ENCODE measurements at regions not wholly inside any gene's neighbourhood (a gene's known extent, or its start where the extent isn't known, plus 50 kb on each side); places are given as distances from the start of the nearest gene placed in this dataset.
A peak's percentile ranks its signal among the peaks of the same experiment; 100 is the strongest.
"Not testable (repeated sequence)": the region's sequence is repeated elsewhere in the genome, so short reads cannot be mapped to it uniquely, and the experiment has no call there.

DNA sequence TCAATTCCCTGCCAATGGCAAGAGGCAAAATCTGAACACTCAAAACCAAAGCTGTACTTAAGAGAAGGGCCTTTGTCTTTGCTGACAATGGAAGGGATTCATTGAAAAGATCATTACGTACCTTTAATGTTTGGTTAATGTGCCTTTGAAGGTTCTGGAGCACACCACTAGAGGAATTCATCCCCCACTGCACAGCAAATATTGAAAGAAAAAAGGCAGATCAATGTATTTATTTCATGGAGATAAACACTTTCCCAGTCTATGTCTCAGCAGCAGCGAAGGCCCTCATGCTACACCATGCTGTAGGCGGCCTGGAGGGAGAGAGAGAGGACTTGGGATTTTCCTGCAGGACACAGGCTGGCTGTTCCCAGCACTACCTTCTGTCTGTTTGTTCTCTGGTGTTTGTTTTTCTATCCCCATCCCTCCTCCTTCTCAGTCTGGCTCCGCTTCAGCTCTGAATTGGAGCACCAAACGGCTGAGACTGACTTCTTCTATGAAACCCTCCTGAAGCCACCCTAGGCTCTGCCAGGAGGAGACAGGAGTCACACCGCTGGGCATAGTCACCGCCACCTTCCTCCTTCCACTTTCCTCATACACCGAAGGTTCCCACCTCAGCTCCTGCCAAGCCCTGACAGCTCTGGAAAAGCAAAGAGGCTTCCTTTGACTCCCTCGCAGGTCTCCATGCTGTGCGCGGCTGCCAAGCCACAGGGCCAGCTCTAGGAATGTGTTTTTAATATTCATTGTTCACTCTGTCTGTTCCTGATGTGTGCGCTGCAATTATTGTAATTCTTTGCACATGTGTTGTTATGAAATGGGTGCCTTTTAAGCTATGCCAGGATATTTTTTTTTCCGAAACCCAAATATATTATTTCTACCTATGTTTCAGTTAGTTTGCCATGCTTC is 301.5 kb downstream of the FZD1 start:
- DNase-seq (ENCODE audit: low read depth in 2 of 2): peak in 1 of 2 donors; percentile 11

DNA sequence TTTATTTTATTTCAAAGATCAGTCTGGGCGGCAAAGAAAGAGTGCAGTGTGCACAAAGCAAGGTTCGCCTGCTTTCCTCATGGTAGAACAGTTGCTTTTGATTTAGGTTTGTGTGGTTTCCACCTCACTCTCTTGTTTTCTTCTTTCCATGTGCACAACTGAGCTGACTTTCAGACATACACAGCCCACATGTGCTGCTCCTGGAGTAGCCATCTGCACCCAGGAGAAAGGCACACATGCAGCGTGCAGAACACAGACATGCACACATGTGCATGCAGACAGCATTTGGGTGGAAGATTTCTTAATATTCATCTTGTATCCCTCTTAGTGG is 302.1 kb downstream of the FZD1 start:
- DNase-seq (ENCODE audit: low read depth in 2 of 2): no peak

DNA sequence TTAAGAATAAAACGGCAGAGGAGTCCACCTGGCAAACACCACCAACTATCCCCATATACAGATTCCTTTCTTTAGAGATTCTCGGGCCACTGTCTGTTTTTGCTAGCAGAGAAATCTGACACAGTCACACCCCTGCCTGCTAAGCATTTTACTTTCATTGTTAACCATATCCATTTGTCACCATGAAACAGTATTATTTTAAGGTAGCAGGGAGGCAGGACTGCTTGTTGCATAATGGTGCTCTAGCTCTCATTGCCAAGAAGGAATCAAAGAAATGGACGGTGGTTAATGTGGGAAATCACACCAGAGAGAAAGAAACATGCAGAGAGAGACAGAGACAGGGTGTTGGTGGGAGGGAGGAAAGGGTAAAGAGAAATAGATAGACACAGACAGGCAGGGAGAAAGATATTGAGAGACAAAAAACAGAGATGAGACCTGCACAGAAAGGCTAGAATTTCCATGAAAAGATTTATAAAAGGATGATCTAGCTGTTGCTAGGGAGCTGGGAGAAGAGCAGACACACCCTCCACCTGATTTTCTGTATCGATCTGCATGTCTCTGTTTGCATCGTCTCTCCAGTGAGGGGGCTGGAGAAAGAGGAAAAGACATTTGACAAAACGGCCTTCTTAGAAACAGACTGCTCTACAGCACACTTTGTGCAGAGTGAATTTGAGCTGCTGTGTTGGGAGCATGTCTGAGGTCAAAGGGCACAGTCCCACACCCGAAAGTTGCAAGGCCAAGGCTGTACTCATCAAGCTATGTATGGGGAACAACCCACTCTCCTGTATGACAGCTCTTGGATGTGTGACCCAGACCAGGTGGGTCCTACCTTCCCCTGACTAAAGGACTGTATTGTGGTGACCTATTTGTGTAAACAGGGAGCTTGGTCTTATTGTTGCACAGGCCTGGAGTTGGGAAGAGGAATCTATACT is 303.1 kb downstream of the FZD1 start:
- no peak for DNase-seq (ENCODE audit: low read depth in 2 of 2)

DNA sequence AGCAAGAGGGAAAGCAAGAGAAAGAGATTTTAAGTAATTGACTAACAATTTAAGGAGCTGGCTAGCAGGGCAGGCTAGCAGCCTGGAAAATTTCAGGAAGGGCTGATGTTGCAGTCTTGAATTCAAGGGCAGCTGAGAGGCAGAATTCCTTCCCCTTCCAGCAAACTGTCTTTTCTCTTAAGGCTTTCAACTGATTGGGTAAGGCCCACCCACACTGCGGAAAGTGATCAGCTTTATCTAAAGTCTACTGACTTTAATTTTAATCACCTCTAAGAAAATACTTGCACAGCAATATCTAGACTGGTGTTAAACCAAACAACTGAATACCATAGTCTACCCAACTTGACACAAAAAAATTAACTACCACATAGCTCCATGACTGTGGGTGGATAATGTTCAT is 303.9 kb downstream of the FZD1 start:
- no peak for DNase-seq (ENCODE audit: low read depth in 2 of 2)

DNA sequence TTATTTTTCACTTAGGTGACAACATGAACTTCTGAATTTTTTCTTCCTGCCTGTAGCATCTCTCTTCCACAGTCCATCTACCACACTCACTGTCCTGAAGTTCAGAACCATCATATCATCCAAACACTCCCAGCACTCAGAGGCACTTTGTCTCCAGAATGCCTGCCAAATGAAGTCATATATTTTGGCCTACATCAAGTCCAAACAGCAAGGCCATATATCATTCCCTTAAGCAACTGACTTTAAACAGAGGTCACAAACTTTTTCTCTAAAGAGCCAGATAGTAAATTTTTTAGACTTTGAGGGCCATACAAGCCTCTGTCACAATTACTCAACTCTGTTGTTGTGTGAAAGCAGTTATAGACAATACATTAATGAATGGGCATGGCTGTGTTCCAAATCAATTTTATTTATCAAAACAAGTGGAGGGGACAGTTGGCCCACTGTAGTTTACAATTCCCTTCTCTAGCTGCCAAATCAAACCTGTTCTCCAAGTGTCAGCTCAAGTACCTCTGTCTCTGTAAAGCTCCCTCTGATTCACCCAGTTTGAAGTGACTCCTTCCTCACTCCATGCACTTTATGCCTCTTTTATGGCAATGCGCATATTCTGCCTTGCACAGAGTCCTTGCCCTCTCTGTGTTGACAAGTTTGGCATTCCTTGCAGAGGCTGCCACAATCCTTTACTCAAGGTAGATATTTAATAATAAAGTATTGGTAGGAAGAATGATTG is 305.7 kb downstream of the FZD1 start:
- DNase-seq (ENCODE audit: low read depth in 2 of 2): no peak

DNA sequence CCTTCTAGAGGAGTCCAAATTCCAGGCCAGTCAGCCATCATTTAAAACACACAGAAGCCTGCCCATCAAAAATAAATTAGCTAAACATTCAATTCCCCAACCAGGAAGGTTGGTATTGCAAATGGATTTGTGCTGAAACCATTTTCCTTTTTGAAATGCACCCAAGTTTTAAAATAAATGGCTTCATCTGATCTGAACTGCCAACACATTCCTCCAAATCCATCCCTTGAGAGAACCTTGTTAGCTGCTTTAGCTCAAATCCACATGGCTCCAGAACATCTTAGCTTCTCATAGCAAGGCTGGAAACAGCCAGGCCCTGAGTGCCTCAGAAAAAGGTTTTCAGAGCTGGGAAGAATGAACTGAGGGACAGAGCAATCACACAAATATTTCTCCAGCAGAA is 306.3 kb downstream of the FZD1 start:
- DNase-seq (ENCODE audit: low read depth in 2 of 2): no peak

DNA sequence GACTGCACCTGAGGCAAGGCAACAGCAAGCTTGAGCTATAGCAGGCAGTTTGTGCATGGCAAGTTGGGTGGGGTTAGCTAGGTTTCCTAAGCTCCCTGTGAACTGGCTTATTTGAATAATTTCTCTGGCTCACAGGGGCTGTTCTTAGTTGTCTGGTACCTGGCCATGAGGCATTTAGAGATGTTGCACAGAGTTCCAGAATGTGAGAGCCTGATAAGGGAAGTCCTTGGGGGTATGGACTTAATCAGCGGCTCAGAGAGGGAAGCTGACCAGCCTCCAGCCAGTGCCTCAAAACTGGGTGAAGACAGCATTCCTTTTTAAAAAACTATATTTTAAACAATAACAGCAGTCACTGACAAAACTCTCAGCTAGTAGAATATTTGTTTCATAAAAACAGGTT is 307.4 kb downstream of the FZD1 start:
- no peak for DNase-seq (ENCODE audit: low read depth in 2 of 2)

DNA sequence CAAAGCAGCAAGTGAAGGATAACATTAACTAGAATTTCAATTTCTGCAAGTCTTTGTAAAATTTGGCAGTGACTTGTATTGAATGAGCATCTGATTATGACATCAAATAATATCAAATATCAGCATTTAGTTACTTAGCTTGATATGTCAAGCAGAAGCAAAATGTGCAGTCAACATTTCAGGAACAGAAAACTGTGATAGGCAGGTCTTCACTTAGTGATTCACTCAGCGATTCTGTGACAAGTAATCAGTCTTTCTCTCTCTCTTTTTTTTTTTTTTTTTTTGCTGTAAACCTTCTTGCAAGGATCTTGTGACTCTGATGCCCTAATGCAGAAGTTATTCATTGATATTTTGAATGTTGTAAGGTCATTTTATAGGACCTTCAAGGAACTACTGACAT is 307.1 kb downstream of the MTERF1 start:
- DNase-seq (ENCODE audit: low read depth in 2 of 2): no peak

DNA sequence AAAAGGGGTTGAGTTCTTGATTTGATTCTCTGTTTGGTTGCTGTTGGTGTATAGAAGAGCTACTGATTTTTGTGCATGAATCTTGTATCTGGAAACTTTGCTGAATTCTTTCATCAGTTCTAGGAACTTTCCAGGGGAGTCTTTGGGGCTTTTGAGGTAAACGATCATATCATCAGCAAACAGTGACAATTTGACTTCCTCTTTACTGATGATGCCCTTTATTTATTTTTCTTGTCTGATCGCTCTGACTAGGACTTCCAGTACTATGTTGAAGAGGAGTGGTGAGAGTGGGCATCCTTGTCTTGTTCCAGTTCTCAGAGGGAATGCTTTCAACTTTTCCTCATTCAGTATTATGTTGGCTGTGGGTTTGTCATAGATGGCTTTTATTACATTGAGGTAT is 304.0 kb downstream of the MTERF1 start:
- not testable (repeated sequence) for DNase-seq (ENCODE audit: low read depth in 2 of 2)

DNA sequence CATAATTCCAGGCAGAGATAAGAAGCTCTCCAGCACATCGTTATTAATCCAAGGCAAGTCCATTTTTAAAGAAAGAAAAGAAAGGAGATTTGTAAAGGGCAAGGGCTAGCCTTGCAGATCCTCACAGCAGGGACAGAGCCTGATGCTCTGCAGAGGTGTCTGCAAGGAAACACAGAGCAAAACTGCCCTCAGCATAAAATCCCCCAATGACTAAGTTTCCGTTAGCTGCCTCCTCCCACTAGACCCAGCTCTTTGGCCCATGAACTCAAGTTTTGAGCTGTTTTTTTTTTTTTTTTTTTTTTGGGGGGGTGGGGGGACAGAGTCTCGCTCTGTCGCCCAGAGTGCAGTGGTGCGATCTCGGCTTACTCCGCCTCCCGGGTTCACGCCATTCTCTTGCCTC is 300.7 kb downstream of the MTERF1 start:
- no peak for DNase-seq (ENCODE audit: low read depth in 2 of 2)

DNA sequence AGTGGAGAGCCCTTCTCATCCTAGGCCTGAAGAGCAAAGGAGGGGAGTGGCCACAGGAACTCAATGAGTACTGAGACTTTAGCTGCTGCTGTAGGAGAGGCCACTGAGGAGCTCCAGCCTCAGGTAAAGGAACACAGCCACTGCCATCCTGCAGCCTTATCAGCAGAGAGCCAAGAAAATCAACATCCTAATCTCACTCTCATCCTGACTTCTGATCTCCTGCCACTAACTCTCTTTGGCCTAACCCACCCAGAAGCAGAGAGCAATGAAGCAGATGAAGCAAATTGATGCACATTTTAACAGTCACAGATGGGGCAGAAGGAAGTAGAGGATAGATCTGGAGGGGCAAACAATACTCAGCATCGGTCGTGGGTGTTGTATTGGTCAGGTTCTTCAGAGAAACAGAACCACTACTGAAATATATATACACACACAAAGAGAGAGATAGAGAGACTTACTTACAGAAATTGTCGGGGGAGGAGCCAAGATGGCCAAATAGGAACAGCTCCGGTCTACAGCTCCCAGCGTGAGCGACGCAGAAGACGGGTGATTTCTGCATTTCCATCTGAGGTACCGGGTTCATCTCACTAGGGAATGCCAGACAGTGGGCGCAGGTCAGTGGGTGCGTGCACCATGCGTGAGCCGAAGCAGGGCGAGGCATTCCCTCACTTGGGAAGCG is 297.6 kb downstream of the MTERF1 start:
- DNase-seq (ENCODE audit: low read depth in 2 of 2): no peak

DNA sequence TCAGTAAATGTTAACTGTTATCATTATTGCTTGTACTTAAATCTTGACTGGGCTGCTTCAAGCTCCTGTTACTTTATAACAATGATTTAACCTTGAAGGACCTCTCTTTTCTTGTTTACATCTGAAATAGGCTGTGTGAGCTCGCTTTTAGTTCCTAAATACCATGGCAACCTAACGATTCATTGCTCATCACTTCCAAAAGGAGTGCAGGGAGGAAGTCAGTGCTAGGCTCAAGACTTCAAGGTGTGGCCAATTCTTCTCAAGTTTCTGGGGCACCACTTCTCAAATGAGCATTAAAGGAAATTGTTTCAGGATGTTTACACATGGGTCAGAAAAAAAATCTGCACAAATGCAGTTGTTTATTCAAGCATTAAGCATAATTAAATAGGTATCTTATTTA is 284.2 kb downstream of the MTERF1 start:
- DNase-seq (ENCODE audit: low read depth in 2 of 2): peak in 1 of 2 donors; percentile 37

DNA sequence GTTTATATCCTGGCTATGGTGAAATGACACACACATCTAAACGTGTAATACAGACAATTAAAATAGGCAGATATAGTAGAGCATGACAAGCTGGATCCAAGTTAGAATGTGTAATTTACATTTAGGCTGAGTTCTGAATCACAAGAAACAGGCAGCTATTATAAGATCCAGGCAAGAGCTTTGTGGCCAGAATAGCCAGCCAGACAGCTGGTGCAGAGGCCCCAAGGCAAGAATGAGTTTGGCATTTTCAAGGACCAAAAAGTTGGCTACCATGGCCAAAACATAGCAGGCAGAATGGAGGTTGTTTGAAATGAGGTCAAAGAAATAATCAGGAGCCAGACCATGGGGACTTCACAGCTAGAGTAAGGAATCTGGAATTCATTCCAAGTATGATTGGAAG is 281.7 kb downstream of the MTERF1 start:
- DNase-seq (ENCODE audit: low read depth in 2 of 2): no peak

DNA sequence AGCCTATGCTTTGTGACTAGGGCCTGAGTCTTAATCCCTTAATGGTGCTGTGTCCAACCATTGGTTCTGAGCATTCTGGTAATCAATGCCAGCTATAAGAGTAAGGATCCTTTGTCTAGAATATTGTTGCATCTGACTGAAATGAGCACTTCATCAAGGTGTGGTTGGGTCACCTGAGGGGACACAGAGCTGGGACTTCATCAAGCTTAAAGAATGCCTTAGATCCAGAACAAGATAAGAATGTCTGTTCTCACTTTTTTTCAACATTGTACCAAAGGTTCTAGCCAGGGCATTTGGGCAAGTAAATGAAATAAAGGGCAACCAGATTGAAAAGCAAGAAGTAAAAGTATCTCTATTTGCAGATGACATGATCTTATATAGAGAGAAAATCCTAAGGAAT is 280.4 kb downstream of the MTERF1 start:
- no peak for DNase-seq (ENCODE audit: low read depth in 2 of 2)

DNA sequence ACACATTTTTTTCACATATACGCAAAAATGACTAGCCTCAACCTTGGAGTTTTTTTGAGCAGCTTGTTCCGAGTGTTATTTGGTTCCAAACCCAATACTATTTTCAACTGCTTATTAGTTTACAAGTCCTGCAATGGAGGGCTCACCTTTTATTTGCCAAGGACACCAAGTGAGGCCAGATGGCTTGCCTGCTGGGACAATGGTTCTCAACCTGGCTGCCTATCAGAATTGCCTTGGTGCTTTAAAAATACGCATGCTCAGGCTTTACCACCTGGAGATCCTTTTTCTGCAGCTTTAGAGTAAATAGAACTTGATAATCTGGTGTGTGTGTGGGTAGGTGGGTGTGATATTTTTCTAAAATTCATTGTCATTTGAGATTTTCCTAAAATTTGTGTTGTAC is 276.8 kb downstream of the MTERF1 start:
- no peak for DNase-seq (ENCODE audit: low read depth in 2 of 2)

DNA sequence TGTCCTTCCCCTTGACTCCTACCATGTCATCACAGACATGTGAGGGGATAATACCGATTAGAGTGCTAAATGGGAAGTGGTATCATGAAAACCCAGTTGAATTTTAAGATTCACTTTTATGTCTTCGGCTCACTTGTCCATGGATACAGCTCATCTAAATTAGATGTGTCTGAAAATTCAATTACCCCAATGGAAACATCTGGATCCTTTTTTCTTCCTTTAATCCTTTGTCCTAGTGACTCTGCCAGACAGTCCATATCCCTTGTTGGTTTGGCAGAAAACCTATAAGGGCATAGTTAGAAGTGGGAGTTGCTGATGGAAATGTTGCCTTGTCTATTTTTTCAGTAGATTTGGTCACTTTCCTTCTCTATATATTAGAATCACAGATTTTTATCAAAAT is 271.9 kb downstream of the MTERF1 start:
- no peak for DNase-seq (ENCODE audit: low read depth in 2 of 2)

DNA sequence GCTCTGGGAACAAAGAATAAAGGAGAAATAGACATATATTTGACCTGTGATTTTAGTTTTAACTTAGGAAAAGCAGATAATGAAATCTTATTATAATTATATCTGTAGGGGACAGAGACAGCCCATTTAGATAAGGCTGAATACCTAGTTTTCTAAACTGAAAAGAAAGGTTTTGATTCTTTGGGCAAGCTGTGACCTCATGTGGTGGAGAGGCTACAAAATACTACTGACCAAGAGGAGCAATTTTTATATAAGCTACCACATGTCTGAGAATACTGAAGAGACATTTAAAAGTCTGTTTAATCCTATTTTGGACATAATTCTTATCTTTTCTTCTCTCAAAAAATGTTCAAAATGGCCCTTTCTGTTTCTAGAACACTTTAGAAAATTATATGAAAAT is 271.0 kb downstream of the MTERF1 start:
- no peak for DNase-seq (ENCODE audit: low read depth in 2 of 2)

DNA sequence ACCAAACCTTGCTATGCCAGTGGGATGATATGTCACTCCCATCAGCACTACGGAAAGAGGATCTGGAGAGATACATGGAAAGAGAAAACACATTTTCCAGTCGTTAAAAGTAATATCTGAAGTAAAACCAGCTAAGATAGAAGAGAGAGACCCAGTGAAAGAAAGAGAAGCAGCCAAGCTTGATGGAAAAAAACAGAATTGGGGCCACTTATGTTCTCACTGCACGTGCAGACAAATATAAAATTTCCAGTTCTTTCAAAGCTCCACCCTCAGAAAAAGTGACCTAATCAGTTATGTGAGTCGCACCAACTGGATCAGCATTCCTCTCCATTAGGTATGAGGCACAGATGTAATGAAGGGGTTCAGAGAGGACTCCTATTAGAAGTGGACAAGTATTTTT is 266.1 kb downstream of the MTERF1 start:
- no peak for DNase-seq (ENCODE audit: low read depth in 2 of 2)

DNA sequence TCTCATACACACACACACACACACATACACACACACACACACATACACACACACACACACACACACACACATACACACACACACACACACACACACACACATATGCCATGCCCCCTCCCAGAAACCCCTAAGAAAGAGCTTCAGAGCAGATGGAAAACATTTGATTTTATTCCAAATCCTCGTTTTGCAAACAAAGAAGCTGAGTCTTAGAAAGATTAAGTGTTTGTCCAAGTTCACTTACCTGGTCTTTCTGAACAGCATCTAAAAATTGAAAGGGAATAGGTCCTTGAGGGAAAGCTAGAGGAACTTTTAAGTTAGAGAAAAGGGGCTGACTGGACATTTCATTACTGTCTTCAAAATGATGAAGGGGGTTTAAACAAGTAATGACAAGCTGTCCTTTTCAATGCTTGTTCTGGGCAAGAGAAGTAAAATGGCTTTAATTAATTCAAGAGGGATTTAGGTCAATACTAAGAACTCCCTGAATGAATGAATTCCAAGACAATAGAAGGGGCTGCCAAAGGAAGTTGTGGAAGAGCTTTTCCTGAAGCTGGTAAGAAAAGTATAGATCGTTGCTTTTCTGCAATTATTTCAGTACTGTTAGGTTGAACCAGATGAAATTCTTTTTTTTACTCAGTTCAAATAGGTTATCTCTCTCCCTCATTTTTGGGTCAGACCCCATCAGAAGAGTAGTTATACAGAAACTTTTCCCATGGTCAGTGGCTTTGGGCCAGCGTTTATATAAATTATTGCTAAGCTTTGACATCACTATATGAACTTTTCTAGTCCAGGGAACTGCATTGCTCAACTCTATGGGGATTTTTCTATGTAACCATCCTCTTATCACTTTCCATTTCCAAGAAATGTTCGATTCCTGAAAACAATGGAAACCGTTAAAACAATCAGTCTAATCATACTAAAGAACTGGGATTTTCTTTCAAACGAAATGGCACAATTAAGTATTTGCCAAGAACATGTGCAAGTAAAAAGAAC is 261.4 kb downstream of the MTERF1 start:
- DNase-seq (ENCODE audit: low read depth in 2 of 2): no peak

DNA sequence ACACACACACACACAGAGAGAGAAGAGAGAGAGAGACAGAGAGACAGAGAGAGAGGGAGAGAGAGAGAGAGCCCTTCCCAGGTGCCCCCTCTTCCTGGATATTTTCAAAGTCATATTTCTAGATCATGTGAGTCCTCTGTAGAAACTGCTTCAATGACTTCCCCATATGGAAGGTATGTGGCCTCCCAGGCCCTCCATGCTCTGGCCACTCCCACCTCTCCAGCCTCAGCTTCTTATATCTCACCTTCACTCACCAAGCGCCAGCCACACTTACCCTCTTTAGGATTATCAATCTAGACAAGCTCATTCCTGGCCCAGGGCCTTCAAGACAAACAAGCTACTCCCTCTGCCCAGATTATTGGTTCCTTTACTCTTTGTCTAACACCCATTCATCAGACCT is 259.7 kb downstream of the MTERF1 start:
- no peak for DNase-seq (ENCODE audit: low read depth in 2 of 2)
